Activated CD4-positive, alpha-beta T cell treated with anti-CD3 and anti-CD28 coated beads, Interleukin-2, amount 50 U/mL, for 48 hours (primary cell): ENCODE measurements at regions not wholly inside any gene's neighbourhood (a gene's known extent, or its start where the extent isn't known, plus 50 kb on each side); places are given as distances from the start of the nearest gene placed in this dataset.

ENCODE experiments used
- DNase-seq, 2 experiments: peaks; one replicate each; pipeline ENCODE4 v3.0.0-alpha.2; 2020

- DNase-seq = no peak
These were observed 82.9 kb upstream of the TMEFF2 start for GRCh38 chr2:192277494-192278109.

DNA sequence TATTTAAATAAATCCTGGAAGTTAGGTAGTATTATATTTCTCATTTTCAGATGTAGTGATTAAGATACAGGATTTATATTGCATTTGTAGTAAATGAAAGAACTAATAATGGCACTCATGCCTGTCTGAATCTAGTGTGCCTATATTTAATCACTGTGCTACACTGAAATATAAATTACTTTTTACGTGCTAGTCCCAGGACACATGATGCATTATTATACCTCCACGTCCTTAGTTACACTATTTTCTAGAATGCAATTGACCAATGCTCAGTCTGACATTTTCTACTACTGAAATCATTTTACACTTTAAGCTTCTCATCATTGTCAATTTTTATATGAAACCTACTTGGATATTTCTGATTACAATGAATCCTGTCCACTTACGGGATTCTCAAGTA is 80.9 kb upstream of the TMEFF2 start:
- DNase-seq = no peak

- no peak for DNase-seq
These were observed 72.8 kb upstream of the TMEFF2 start for GRCh38 chr2:192267484-192267883.

DNA sequence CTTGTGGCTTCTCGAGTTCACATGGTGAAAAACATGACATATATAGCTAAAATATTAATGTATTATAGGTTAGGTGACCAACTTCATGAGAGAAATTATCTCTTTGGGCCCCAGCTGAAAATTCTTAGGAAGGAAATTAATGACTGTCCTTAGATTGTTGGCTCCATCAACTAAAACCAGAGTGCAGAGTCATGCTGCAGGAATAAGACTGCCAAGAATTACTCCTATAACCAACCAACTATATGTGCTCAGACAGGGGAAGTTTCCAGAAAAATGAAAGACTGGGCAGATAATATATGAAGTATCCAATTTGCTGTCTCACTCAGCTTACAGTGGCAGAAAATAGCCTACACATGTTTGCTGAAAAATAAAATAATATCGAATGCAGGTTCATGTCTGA is 71.0 kb upstream of the TMEFF2 start:
- DNase-seq = no peak

DNA sequence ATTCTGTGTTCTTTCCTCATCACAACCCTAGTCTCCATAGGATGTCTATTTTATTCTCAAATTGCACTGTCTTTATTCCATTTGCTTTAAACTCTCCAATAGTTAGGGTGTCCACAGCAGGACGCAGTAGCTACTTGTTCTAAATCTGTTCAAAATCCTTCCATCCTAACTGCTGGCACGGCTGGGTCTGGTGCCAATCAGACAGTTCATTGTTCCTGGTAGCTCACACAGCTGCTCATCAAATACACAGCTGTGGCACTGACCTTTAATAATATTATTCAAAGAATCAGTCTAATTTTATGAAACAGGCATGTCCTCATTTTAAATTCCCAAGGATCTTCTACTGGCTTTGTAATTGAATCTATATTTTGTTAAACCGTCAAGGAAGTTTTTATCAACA is 59.7 kb upstream of the TMEFF2 start:
- no peak for DNase-seq

GRCh38 chr2:192253692-192254091 is 59.0 kb upstream of the TMEFF2 start:
- DNase-seq = no peak

DNA sequence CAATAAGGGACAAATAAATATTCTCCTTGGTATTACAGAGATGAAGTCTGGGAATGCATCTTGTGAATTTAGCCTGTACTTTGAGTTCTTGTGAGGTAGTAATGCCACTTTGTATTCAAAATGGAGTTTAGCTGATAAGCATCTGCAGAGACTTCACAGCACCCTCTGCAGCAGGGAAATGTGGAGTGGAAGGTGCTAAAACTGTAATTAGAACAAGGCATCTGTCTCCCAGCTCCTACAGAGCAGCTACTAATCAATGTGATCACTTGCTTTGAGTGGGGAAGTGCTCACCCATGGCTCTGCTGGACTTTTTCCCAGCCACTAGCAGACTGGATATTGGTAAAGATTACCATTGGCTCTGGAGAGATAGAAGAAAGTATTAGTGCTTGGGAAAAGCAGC is 56.2 kb upstream of the TMEFF2 start:
- no peak for DNase-seq

DNA sequence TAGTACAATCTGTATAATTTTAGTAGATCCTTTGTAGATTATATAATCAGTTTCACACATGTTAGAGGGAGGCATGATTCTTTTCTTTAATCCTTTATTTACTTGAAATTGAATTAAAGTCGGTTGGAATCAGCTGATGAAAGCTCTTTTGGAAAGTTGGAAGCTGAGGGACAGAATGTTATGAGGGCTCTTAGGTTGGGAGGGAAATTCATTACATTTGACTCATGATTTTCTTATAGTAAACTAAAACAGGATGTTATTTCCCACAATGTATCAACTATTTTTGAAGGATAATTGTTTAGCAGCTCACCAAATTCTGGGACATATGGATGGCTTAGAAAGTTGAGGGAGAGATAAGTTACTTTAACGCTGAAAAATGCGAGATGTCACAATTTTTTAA is 52.7 kb upstream of the TMEFF2 start:
- DNase-seq = no peak

- no peak for DNase-seq
These were observed 51.6 kb upstream of the TMEFF2 start for GRCh38 chr2:192246297-192246696.

DNA sequence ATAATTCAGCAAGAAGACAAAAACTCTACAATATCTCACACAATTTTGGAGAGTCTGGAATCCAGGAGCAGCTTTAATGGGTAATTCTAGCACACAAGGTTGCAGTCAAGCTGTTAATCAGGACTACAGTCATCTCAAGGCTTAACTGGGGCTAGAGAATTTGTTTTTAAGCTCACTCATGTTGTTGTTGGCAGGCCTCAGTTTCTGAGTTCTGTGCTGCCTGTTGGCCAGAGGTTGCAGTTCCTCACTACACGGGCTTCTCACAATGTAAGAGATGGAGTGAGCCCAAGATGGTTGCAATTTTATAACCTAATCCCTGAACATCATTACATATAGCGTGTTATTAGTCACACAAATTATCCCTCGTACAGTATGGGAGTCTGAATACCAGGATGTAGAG is 50.6 kb upstream of the TMEFF2 start:
- no peak for DNase-seq
